PC-3 (cell line): ENCODE measurements at regions not wholly inside any gene's neighbourhood (a gene's known extent, or its start where the extent isn't known, plus 50 kb on each side); places are given as distances from the start of the nearest gene placed in this dataset.

ENCODE experiments used
- ATAC-seq: fragments of 200-7000 bp; cut with Tn5 transposase; 2 replicates; pipeline ENCODE4 v1.9.1; 2020; ENCODE audit warnings: mild to moderate bottlenecking, moderate library complexity
- BruUV-seq: library from RNA; stranded (reverse); fragments of 400-500 nt; replicated peaks from 2 replicates; lab custom pipeline; 2021; lab: Mats Ljungman, UMichigan
- CTCF ChIA-PET: fragments of 300-600 bp; sonication (Branson Sonifier 250); formaldehyde crosslinking; loops from one replicate; lab custom pipeline; 2022; ENCODE audit warnings: antibody characterized with exemption; lab: Charles Lee
- POLR2A ChIA-PET: fragments of 300-600 bp; sonication (Branson Sonifier 250); formaldehyde crosslinking; loops from one replicate; lab custom pipeline; 2022; ENCODE audit warnings: antibody characterized with exemption; ENCODE audit not compliant: unreplicated experiment; lab: Charles Lee
- DNase-seq: peaks from one replicate; pipeline ENCODE4 v3.0.0-alpha.2; 2015
- H2AFZ ChIP-seq: fragments of 300-600 bp; sonication (generic); 2 replicates; pipeline ENCODE4 v1.6.0; 2016; ENCODE audit warnings: antibody characterized with exemption, low read length
- H3F3A ChIP-seq: fragments of 300-600 bp; sonication (generic); one replicate; pipeline ENCODE4 v1.6.0; 2017; ENCODE audit warnings: antibody characterized with exemption, low read length, control low read depth, mild to moderate bottlenecking; ENCODE audit not compliant: unreplicated experiment
- H3K27ac ChIP-seq: fragments of 300-600 bp; sonication (generic); 2 replicates; pipeline ENCODE4 v1.5.1; 2016; ENCODE audit warnings: mild to moderate bottlenecking, low read length
- H3K27me3 ChIP-seq: fragments of 300-600 bp; sonication (generic); 2 replicates; pipeline ENCODE4 v1.6.1; 2016; ENCODE audit warnings: low read length, mixed read lengths
- H3K36me3 ChIP-seq: fragments of 300-600 bp; sonication (generic); 2 replicates; pipeline ENCODE4 v1.6.1; 2016; ENCODE audit warnings: low read depth, mixed run types, low read length, mixed read lengths
- H3K4me1 ChIP-seq: fragments of 300-600 bp; sonication (generic); 2 replicates; pipeline ENCODE4 v1.5.1; 2016; ENCODE audit warnings: low read length; ENCODE audit not compliant: insufficient read depth
- H3K4me2 ChIP-seq: fragments of 300-600 bp; sonication (generic); 2 replicates; pipeline ENCODE4 v1.6.0; 2016; ENCODE audit warnings: low read length
- H3K4me3 ChIP-seq: fragments of 300-600 bp; sonication (generic); 2 replicates; pipeline ENCODE4 v1.5.1; 2016; ENCODE audit warnings: mild to moderate bottlenecking, low read length, mixed read lengths
- H3K79me2 ChIP-seq: fragments of 300-600 bp; sonication (generic); 2 replicates; pipeline ENCODE4 v1.6.1; 2017; ENCODE audit warnings: low read length, mixed read lengths
- H3K9ac ChIP-seq: fragments of 300-600 bp; sonication (generic); 2 replicates; pipeline ENCODE4 v1.6.0; 2016; ENCODE audit warnings: mild to moderate bottlenecking, low read length
- H3K9me2 ChIP-seq: fragments of 300-600 bp; sonication (generic); replicated peaks from 2 replicates; pipeline ENCODE4 v1.6.1; 2016; ENCODE audit warnings: mixed run types, low read length, mixed read lengths
- H3K9me3 ChIP-seq: fragments of 300-600 bp; sonication (generic); 2 replicates; pipeline ENCODE4 v1.6.1; 2016; ENCODE audit warnings: low read length, mixed read lengths
- H4K20me1 ChIP-seq: fragments of 300-600 bp; sonication (generic); 2 replicates; pipeline ENCODE4 v1.6.1; 2016; ENCODE audit warnings: low read length, mixed read lengths
- CTCF ChIP-seq: fragments of 300-600 bp; sonication (generic); conservative IDR thresholded peaks from 2 replicates; pipeline ENCODE4 v1.5.1; 2017; ENCODE audit warnings: antibody characterized with exemption, low read depth, mild to moderate bottlenecking, low read length
- EZH2 ChIP-seq: fragments of 300-600 bp; sonication (generic); IDR thresholded peaks from one replicate; pipeline ENCODE4 v1.6.1; 2017; ENCODE audit warnings: antibody characterized with exemption, mild to moderate bottlenecking, low read length; ENCODE audit not compliant: unreplicated experiment
- EZH2phosphoT487 ChIP-seq: fragments of 300-600 bp; sonication (generic); IDR thresholded peaks from 2 replicates; pipeline ENCODE4 v1.6.1; 2018; ENCODE audit warnings: mild to moderate bottlenecking, antibody characterized with exemption, low read length, borderline replicate concordance
- intact Hi-C: fragments of 100-400 bp; cut with micrococcal nuclease; formaldehyde crosslinking; loops from 2 replicates; pipeline ENCODE4 v1.9.0; 2023

GRCh38 chr6:44531442-44532015, 144.0 kb downstream of the CDC5L start:
- Histone ChIP-seq H3K27me3 (no peaks in the 10 kb centered on the region), H3K4me2 (no peak overlapping the region), H3K27ac (no peak overlapping the region), H3K4me1 (no peaks in the 10 kb centered on the region), H3K9ac (no peak overlapping the region), H2AFZ (no peak overlapping the region), H4K20me1 (no peaks in the 10 kb centered on the region), H3F3A (no peaks in the 10 kb centered on the region), H3K4me3 (no peak overlapping the region), H3K9me3 (no peaks in the 10 kb centered on the region), H3K9me2 (no peaks in the 10 kb centered on the region), H3K36me3 (no peaks in the 10 kb centered on the region), H3K79me2 (no peaks in the 10 kb centered on the region)
- no peak for DNase-seq
- ChIA-PET CTCF (interaction anchor here (0.6 kb wide), 1 partner anchor 103 kb away, joined by 7 read pairs; no protein-coding TSS in a partner anchor), POLR2A (no interaction called here)
- no peak for TF ChIP-seq EZH2phosphoT487
- no peak for TF ChIP-seq EZH2
- TF ChIP-seq CTCF: no peak
- intact Hi-C loops: no loop called here
- BruUV-seq: no TSS peak
- ATAC-seq: no peak

- intact Hi-C loops: no loop called here
- no peak overlapping the region for H3K27ac ChIP-seq
- no peaks in the 10 kb centered on the region for H3K9me3 ChIP-seq
- H3F3A ChIP-seq: no peaks in the 10 kb centered on the region
- no peaks in the 10 kb centered on the region for H3K27me3 ChIP-seq
- no peaks in the 10 kb centered on the region for H4K20me1 ChIP-seq
- no peak overlapping the region for H3K4me2 ChIP-seq
- TF ChIP-seq EZH2 (no peak), CTCF (no peak), EZH2phosphoT487 (no peak)
- POLR2A ChIA-PET: no interaction called here
- H3K79me2 ChIP-seq: no peaks in the 10 kb centered on the region
- H3K9me2 ChIP-seq: no peaks in the 10 kb centered on the region
- no peaks in the 10 kb centered on the region for H3K4me1 ChIP-seq
- DNase-seq (no peak), ATAC-seq (no peak)
- H3K9ac ChIP-seq: no peak overlapping the region
- H3K36me3 ChIP-seq: no peaks in the 10 kb centered on the region
- BruUV-seq: no TSS peak
- CTCF ChIA-PET: no interaction called here
- H2AFZ ChIP-seq: no peak overlapping the region
- H3K4me3 ChIP-seq: no peak overlapping the region
These were observed 145.9 kb downstream of the CDC5L start for GRCh38 chr6:44533421-44533820.

- CTCF ChIA-PET: no interaction called here
- ATAC-seq (no peak), DNase-seq (no peak)
- no peaks in the 10 kb centered on the region for H3K27me3 ChIP-seq
- no peak overlapping the region for H3K9ac ChIP-seq
- TF ChIP-seq EZH2phosphoT487 (no peak), EZH2 (no peak), CTCF (no peak)
- no peaks in the 10 kb centered on the region for H3K79me2 ChIP-seq
- H3F3A ChIP-seq: no peaks in the 10 kb centered on the region
- no peaks in the 10 kb centered on the region for H3K9me2 ChIP-seq
- no peak overlapping the region for H3K4me2 ChIP-seq
- H4K20me1 ChIP-seq: no peaks in the 10 kb centered on the region
- BruUV-seq: no TSS peak
- no peak overlapping the region for H2AFZ ChIP-seq
- H3K36me3 ChIP-seq: no peaks in the 10 kb centered on the region
- intact Hi-C loops: no loop called here
- no peaks in the 10 kb centered on the region for H3K9me3 ChIP-seq
- H3K4me1 ChIP-seq: no peaks in the 10 kb centered on the region
- POLR2A ChIA-PET: no interaction called here
- H3K27ac ChIP-seq: no peak overlapping the region
- no peak overlapping the region for H3K4me3 ChIP-seq
These were observed 146.8 kb downstream of the CDC5L start for GRCh38 chr6:44534291-44534690.
